Neural cell (in vitro differentiated cells): ENCODE measurements at regions not wholly inside any gene's neighbourhood (a gene's known extent, or its start where the extent isn't known, plus 50 kb on each side); places are given as distances from the start of the nearest gene placed in this dataset.

ENCODE experiments used
- H2AFZ ChIP-seq: fragments of 200-600, 300-800 bp; sonication (generic), shearing (Covaris generic); 2 replicates; pipeline ENCODE4 v1.6.0; 2014; ENCODE audit warnings: low read depth, mild to moderate bottlenecking, antibody characterized with exemption, low read length, moderate library complexity
- H3F3A ChIP-seq: fragments of 200-600 bp; shearing (Covaris generic); 2 replicates; pipeline ENCODE4 v1.6.1; 2016; ENCODE audit warnings: mild to moderate bottlenecking, moderate library complexity, mixed read lengths, antibody characterized with exemption, low read length; ENCODE audit not compliant: insufficient read depth, poor library complexity, severe bottlenecking
- H3K27ac ChIP-seq: fragments of 200-600, 300-800 bp; sonication (generic), shearing (Covaris generic); 2 replicates; pipeline ENCODE4 v1.5.1; 2014; ENCODE audit warnings: mild to moderate bottlenecking, low read length, moderate library complexity
- H3K27me3 ChIP-seq: fragments of 300-800, 200-600 bp; sonication (generic), shearing (Covaris generic); 2 replicates; pipeline ENCODE4 v1.6.0; 2014; ENCODE audit warnings: mild to moderate bottlenecking, low read depth, low read length, moderate library complexity; ENCODE audit not compliant: insufficient read depth
- H3K36me3 ChIP-seq: fragments of 300-800, 200-600 bp; sonication (generic), shearing (Covaris generic); 2 replicates; pipeline ENCODE4 v1.5.1; 2014; ENCODE audit warnings: mild to moderate bottlenecking, antibody characterized with exemption, low read length, moderate library complexity; ENCODE audit not compliant: insufficient read depth
- H3K4me2 ChIP-seq: fragments of 300-800, 200-600 bp; sonication (generic), shearing (Covaris generic); 2 replicates; pipeline ENCODE4 v1.6.0; 2014; ENCODE audit warnings: mild to moderate bottlenecking, low read length
- H3K4me3 ChIP-seq: fragments of 300-800, 200-600 bp; sonication (generic), shearing (Covaris generic); 2 replicates; pipeline ENCODE4 v1.5.1; 2014; ENCODE audit warnings: mild to moderate bottlenecking, low read length, moderate library complexity
- H3K79me2 ChIP-seq: fragments of 200-600 bp; shearing (Covaris generic); replicated peaks from 2 replicates; pipeline ENCODE4 v1.6.0; 2014; ENCODE audit warnings: mild to moderate bottlenecking, low read length, moderate library complexity; ENCODE audit not compliant: insufficient read depth
- H3K9ac ChIP-seq: fragments of 300-800, 200-600 bp; sonication (generic), shearing (Covaris generic); 2 replicates; pipeline ENCODE4 v1.6.1; 2016; ENCODE audit warnings: mild to moderate bottlenecking, low read length, mixed read lengths
- H3K9me2 ChIP-seq: fragments of 200-600 bp; shearing (Covaris generic); 2 replicates; pipeline ENCODE4 v1.6.1; 2016; ENCODE audit warnings: mild to moderate bottlenecking, low read length, mixed read lengths; ENCODE audit not compliant: insufficient read depth
- H3K9me3 ChIP-seq: fragments of 200-600, 300-800 bp; sonication (generic), shearing (Covaris generic); 2 replicates; pipeline ENCODE4 v1.6.1; 2016; ENCODE audit warnings: mild to moderate bottlenecking, mixed run types, low read length, moderate library complexity, mixed read lengths
- H4K20me1 ChIP-seq: fragments of 200-600 bp; shearing (Covaris generic); 2 replicates; pipeline ENCODE4 v1.6.1; 2016; ENCODE audit warnings: mild to moderate bottlenecking, mixed run types; ENCODE audit not compliant: insufficient read depth
- CTCF ChIP-seq: fragments of 450-650 bp; IDR thresholded peaks from 2 replicates; pipeline ENCODE4 v1.5.1; 2014; ENCODE audit warnings: antibody characterized with exemption, mild to moderate bottlenecking, moderate library complexity; ENCODE audit not compliant: poor library complexity, severe bottlenecking
- EP300 ChIP-seq: fragments of 450-650 bp; conservative IDR thresholded peaks from 2 replicates; pipeline ENCODE4 v1.6.1; 2014; ENCODE audit warnings: antibody characterized with exemption, mild to moderate bottlenecking, moderate library complexity; ENCODE audit not compliant: poor library complexity, severe bottlenecking
- EZH2 ChIP-seq: fragments of 200-600, 300-800 bp; shearing (Covaris generic), sonication (generic); IDR thresholded peaks from 2 replicates; pipeline ENCODE4 v1.6.1; 2014; ENCODE audit warnings: antibody characterized with exemption, low read length, borderline replicate concordance, mild to moderate bottlenecking; ENCODE audit not compliant: insufficient read depth, poor library complexity, severe bottlenecking
- MXI1 ChIP-seq: fragments of 450-650 bp; conservative IDR thresholded peaks from 2 replicates; pipeline ENCODE4 v1.6.1; 2014; ENCODE audit warnings: antibody characterized with exemption, mild to moderate bottlenecking; ENCODE audit not compliant: poor library complexity, severe bottlenecking
- POLR2AphosphoS5 ChIP-seq: IDR thresholded peaks from 2 replicates; pipeline ENCODE4 v1.6.1; 2012
- RAD21 ChIP-seq: fragments of 450-650 bp; conservative IDR thresholded peaks from 2 replicates; pipeline ENCODE4 v1.6.1; 2014; ENCODE audit warnings: antibody characterized with exemption, mild to moderate bottlenecking, moderate library complexity
- REST ChIP-seq: IDR thresholded peaks from 2 replicates; pipeline ENCODE4 v1.6.1; 2012; ENCODE audit warnings: borderline replicate concordance
- SMC3 ChIP-seq: fragments of 450-650 bp; conservative IDR thresholded peaks from 2 replicates; pipeline ENCODE4 v1.6.1; 2014; ENCODE audit warnings: antibody characterized with exemption, mild to moderate bottlenecking, moderate library complexity; ENCODE audit not compliant: poor library complexity
- TAF1 ChIP-seq: IDR thresholded peaks from 2 replicates; pipeline ENCODE4 v1.6.1; 2012; ENCODE audit warnings: low read depth

GRCh38 chrX:43580621-43581020, 75.5 kb upstream of the MAOA start:
- Histone ChIP-seq H3K9me3 (no peaks in the 10 kb centered on the region), H3K27ac (no peak overlapping the region), H4K20me1 (no peaks in the 10 kb centered on the region), H3K4me3 (no peak overlapping the region), H3K9ac (no peak overlapping the region), H3F3A (no peaks in the 10 kb centered on the region), H2AFZ (no peak overlapping the region), H3K27me3 (no peaks in the 10 kb centered on the region), H3K4me2 (no peak overlapping the region), H3K9me2 (no peaks in the 10 kb centered on the region), H3K36me3 (no peaks in the 10 kb centered on the region), H3K79me2 (no peaks in the 10 kb centered on the region)
- no peak for TF ChIP-seq REST
- no peak for TF ChIP-seq EZH2
- TF ChIP-seq SMC3: no peak

GRCh38 chrX:43581167-43581566, 74.9 kb upstream of the MAOA start:
- Histone ChIP-seq H3K9me2 (no peaks in the 10 kb centered on the region), H3K4me3 (no peak overlapping the region), H2AFZ (no peak overlapping the region), H3K9me3 (no peaks in the 10 kb centered on the region), H3K79me2 (no peaks in the 10 kb centered on the region), H3K4me2 (no peak overlapping the region), H3K27me3 (no peaks in the 10 kb centered on the region), H3K36me3 (no peaks in the 10 kb centered on the region), H4K20me1 (no peaks in the 10 kb centered on the region), H3K9ac (no peak overlapping the region), H3F3A (no peaks in the 10 kb centered on the region), H3K27ac (no peak overlapping the region)
- TF ChIP-seq POLR2AphosphoS5 (no peak), EZH2 (no peak), CTCF (no peak), MXI1 (no peak), SMC3 (no peak), EP300 (no peak), RAD21 (no peak), TAF1 (no peak)
